ENCODE measurements at regions not wholly inside any gene's neighbourhood (a gene's known extent, or its start where the extent isn't known, plus 50 kb on each side); places are given as distances from the start of the nearest gene placed in this dataset.

DNA sequence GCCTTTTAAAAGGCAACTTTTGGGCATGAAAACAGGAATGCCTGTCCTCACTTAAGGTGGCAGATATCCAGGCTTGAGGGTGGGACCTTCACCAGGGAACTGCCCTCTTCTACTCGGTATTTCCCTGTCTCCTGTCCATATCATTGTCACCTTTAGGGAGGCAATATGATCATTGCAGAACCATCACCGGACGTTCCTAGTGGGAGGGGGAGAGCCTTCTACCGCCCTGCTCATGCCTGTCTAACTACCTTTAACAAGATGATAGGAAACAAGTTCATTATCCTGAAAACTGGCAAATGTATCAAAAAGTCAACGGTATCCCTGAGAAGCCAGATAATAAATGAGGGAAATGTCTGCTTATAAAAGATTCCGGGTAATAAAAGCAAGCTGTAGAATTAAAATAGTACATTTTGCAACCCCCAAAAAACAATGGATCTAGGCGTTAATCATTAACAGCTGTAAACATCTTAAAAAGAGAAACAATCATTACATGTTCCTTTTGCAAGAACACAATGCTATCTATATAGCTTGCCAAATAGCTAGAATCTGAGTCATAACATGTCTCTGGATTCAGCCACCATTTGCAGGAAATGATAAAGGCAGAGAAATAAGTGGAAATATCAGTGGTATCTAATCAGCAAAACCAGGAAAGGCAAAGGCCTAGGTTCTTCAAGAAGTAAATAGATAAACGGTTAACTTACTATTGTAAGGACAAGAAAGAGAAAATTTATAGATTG lies 852.9 kb upstream of the ADGRL4 start:
- TF ChIP-seq, protein P1, sequence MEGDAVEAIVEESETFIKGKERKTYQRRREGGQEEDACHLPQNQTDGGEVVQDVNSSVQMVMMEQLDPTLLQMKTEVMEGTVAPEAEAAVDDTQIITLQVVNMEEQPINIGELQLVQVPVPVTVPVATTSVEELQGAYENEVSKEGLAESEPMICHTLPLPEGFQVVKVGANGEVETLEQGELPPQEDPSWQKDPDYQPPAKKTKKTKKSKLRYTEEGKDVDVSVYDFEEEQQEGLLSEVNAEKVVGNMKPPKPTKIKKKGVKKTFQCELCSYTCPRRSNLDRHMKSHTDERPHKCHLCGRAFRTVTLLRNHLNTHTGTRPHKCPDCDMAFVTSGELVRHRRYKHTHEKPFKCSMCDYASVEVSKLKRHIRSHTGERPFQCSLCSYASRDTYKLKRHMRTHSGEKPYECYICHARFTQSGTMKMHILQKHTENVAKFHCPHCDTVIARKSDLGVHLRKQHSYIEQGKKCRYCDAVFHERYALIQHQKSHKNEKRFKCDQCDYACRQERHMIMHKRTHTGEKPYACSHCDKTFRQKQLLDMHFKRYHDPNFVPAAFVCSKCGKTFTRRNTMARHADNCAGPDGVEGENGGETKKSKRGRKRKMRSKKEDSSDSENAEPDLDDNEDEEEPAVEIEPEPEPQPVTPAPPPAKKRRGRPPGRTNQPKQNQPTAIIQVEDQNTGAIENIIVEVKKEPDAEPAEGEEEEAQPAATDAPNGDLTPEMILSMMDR (IDR thresholded peaks at IDR 0.05 in 4 of 5, conservative IDR thresholded peaks at IDR 0.05 in 1 of 5): no peak
- no peak for TF ChIP-seq POLR2A (IDR thresholded peaks at IDR 0.05)
